H9 (cell line): ENCODE measurements at regions not wholly inside any gene's neighbourhood (a gene's known extent, or its start where the extent isn't known, plus 50 kb on each side); places are given as distances from the start of the nearest gene placed in this dataset.

Source experiments
- DNase-seq: peaks from one replicate; pipeline ENCODE4 v3.0.0-alpha.2; 2017
- H2AFZ ChIP-seq: one replicate; pipeline ENCODE4 v1.6.1; 2013; ENCODE audit warnings: mild to moderate bottlenecking, low read length, control low read depth, moderate library complexity
- H2AK5ac ChIP-seq: 2 replicates; pipeline ENCODE4 v1.6.1; 2013; ENCODE audit warnings: low read length, control low read depth, mixed read lengths; ENCODE audit not compliant: insufficient read length
- H2BK120ac ChIP-seq: one replicate; pipeline ENCODE4 v1.6.1; 2013; ENCODE audit warnings: low read depth, mild to moderate bottlenecking, low read length, control low read depth, inconsistent platforms; ENCODE audit not compliant: poor library complexity, severe bottlenecking
- H2BK12ac ChIP-seq: 2 replicates; pipeline ENCODE4 v1.6.1; 2013; ENCODE audit warnings: low read length, control low read depth, mixed read lengths, low read depth; ENCODE audit not compliant: insufficient read length
- H2BK15ac ChIP-seq: 2 replicates; pipeline ENCODE4 v1.6.1; 2013; ENCODE audit warnings: low read depth, low read length, control low read depth
- H2BK20ac ChIP-seq: one replicate; pipeline ENCODE4 v1.6.1; 2013; ENCODE audit warnings: low read depth, mild to moderate bottlenecking, low read length, control low read depth, inconsistent platforms; ENCODE audit not compliant: poor library complexity, severe bottlenecking
- H2BK5ac ChIP-seq: 2 replicates; pipeline ENCODE4 v1.6.1; 2013; ENCODE audit warnings: low read length, control low read depth, mixed read lengths; ENCODE audit not compliant: insufficient read length
- H3K14ac ChIP-seq: 2 replicates; pipeline ENCODE4 v1.6.1; 2013; ENCODE audit warnings: low read length, control low read depth; ENCODE audit not compliant: insufficient read depth
- H3K18ac ChIP-seq: 2 replicates; pipeline ENCODE4 v1.6.1; 2013; ENCODE audit warnings: low read depth, mild to moderate bottlenecking, mixed read lengths, low read length, control low read depth; ENCODE audit not compliant: insufficient read length
- H3K23ac ChIP-seq: 2 replicates; pipeline ENCODE4 v1.6.1; 2013; ENCODE audit warnings: low read length, control low read depth, mixed read lengths, low read depth; ENCODE audit not compliant: insufficient read length
- H3K23me2 ChIP-seq: 2 replicates; pipeline ENCODE4 v1.6.1; 2013; ENCODE audit warnings: low read depth, mild to moderate bottlenecking, mixed read lengths, low read length, control low read depth; ENCODE audit not compliant: insufficient read length, poor library complexity, severe bottlenecking
- H3K27ac ChIP-seq: 2 replicates; pipeline ENCODE4 v1.5.1; 2013; ENCODE audit warnings: low read length, control low read depth, mixed read lengths, low read depth; ENCODE audit not compliant: insufficient read length
- H3K27me3 ChIP-seq: 2 replicates; pipeline ENCODE4 v1.6.1; 2013; ENCODE audit warnings: low read length, control low read depth, inconsistent platforms; ENCODE audit not compliant: insufficient read depth
- H3K4ac ChIP-seq: 2 replicates; pipeline ENCODE4 v1.6.1; 2013; ENCODE audit warnings: low read depth, mild to moderate bottlenecking, control low read depth, inconsistent platforms, low read length, moderate library complexity
- H3K4me1 ChIP-seq: 2 replicates; pipeline ENCODE4 v1.6.1; 2013; ENCODE audit warnings: low read length, control low read depth, inconsistent platforms; ENCODE audit not compliant: insufficient read depth
- H3K4me2 ChIP-seq: 2 replicates; pipeline ENCODE4 v1.6.1; 2013; ENCODE audit warnings: low read length, control low read depth, mixed read lengths; ENCODE audit not compliant: insufficient read length, insufficient read depth
- H3K56ac ChIP-seq: 2 replicates; pipeline ENCODE4 v1.6.1; 2013; ENCODE audit warnings: low read depth, mild to moderate bottlenecking, mixed read lengths, low read length, control low read depth; ENCODE audit not compliant: insufficient read length
- H3K79me1 ChIP-seq: 2 replicates; pipeline ENCODE4 v1.6.1; 2013; ENCODE audit warnings: low read depth, mild to moderate bottlenecking, moderate library complexity, low read length, control low read depth, inconsistent platforms; ENCODE audit not compliant: insufficient read depth, poor library complexity, severe bottlenecking
- H3K79me2 ChIP-seq: 2 replicates; pipeline ENCODE4 v1.6.1; 2013; ENCODE audit warnings: low read length, control low read depth, inconsistent platforms; ENCODE audit not compliant: insufficient read depth
- H3K9ac ChIP-seq: 2 replicates; pipeline ENCODE4 v1.6.1; 2013; ENCODE audit warnings: low read length, control low read depth, mixed read lengths; ENCODE audit not compliant: insufficient read length; ENCODE audit errors: extremely low read depth
- H3K9me3 ChIP-seq: one replicate; pipeline ENCODE4 v1.6.1; 2013; ENCODE audit warnings: low read depth, low read length, inconsistent platforms; ENCODE audit not compliant: control insufficient read depth
- H3T11ph ChIP-seq: one replicate; pipeline ENCODE4 v1.6.1; 2013; ENCODE audit warnings: mild to moderate bottlenecking, low read length, control low read depth, inconsistent platforms
- H4K20me1 ChIP-seq: one replicate; pipeline ENCODE4 v1.6.1; 2013; ENCODE audit not compliant: control insufficient read depth, insufficient read length, insufficient read depth
- H4K5ac ChIP-seq: 2 replicates; pipeline ENCODE4 v1.6.1; 2013; ENCODE audit warnings: low read depth, mild to moderate bottlenecking, mixed read lengths, low read length, control low read depth; ENCODE audit not compliant: insufficient read length
- H4K8ac ChIP-seq: replicated peaks from 2 replicates; pipeline ENCODE4 v1.6.1; 2013; ENCODE audit warnings: low read length, control low read depth, mixed read lengths, low read depth; ENCODE audit not compliant: insufficient read length
- H4K91ac ChIP-seq: 2 replicates; pipeline ENCODE4 v1.6.1; 2013; ENCODE audit warnings: low read depth, mild to moderate bottlenecking, moderate library complexity, mixed read lengths, low read length, control low read depth; ENCODE audit not compliant: insufficient read length
- H3K27ac Mint-ChIP-seq, 3 experiments: 2 replicates in 2 of 3; 3 replicates in 1 of 3; pipeline ENCODE4 v1.8.0; 2020 to 2021; ENCODE audit warnings: mixed read lengths in 3 of 3, mild to moderate bottlenecking in 1 of 3, moderate library complexity in 1 of 3
- H3K27me3 Mint-ChIP-seq: 2 replicates; pipeline ENCODE4 v1.8.0; 2021; ENCODE audit warnings: low read depth, mild to moderate bottlenecking, moderate library complexity, mixed read lengths
- H3K36me3 Mint-ChIP-seq, 3 experiments: 2 replicates in 2 of 3; 3 replicates in 1 of 3; pipeline ENCODE4 v1.8.0; 2020 to 2021; ENCODE audit warnings: low read depth in 3 of 3, mixed read lengths in 3 of 3; ENCODE audit not compliant: insufficient read depth in 1 of 3
- H3K4me1 Mint-ChIP-seq, 2 experiments: 2 replicates each; pipeline ENCODE4 v1.8.0; 2020; ENCODE audit warnings: mixed read lengths in 2 of 2
- H3K4me3 Mint-ChIP-seq, 2 experiments: 2 replicates in 1 of 2; 3 replicates in 1 of 2; pipeline ENCODE4 v1.8.0; 2020 to 2021; ENCODE audit warnings: mild to moderate bottlenecking in 2 of 2, mixed read lengths in 2 of 2, moderate library complexity in 1 of 2
- H3K9me3 Mint-ChIP-seq, 2 experiments: 2 replicates in 1 of 2; 3 replicates in 1 of 2; pipeline ENCODE4 v1.8.0; 2020; ENCODE audit warnings: mild to moderate bottlenecking in 2 of 2, mixed read lengths in 2 of 2, moderate library complexity in 1 of 2
- WGBS: extraction: QIAGEN DNeasy Blood & Tissue Kit; methylation state at CpG from one replicate; pipeline ENCODE4 v1.1.7; 2013; ENCODE audit warnings: missing lambda C conversion rate, low lambda C conversion rate, mixed read lengths; ENCODE audit not compliant: insufficient read length; ENCODE audit errors: extremely low coverage; 5-methylcytosine and 5-hydroxymethylcytosine counted together
- TF ChIP-seq, protein P1 (sequence below): fragments of 200-600 bp; sonication (generic); conservative IDR thresholded peaks from 3 replicates; pipeline ENCODE4 v1.8.0; 2021; ENCODE audit warnings: antibody characterized with exemption, mild to moderate bottlenecking

GRCh38 chr6:167474725-167475124 lies 149.8 kb downstream of the TTLL2 start:
- H3K14ac ChIP-seq = no peak overlapping the region; the same call in 1 of the 2 replicates
- no peak overlapping the region for H3K27ac Mint-ChIP-seq

More at GRCh38 chr6:167474725-167475124, 149.8 kb downstream of the TTLL2 start:
- H2BK120ac ChIP-seq = no peak overlapping the region
- H3K4me2 ChIP-seq = no peak overlapping the region
- no peak overlapping the region for H3K27ac ChIP-seq
- no peak overlapping the region for H2BK12ac ChIP-seq
- no peaks in the 10 kb centered on the region for H4K20me1 ChIP-seq
- H4K91ac ChIP-seq = no peak overlapping the region
- Mint-ChIP-seq H3K36me3 (no peaks in the 10 kb centered on the region; a peak in 1 of 7 replicates), H3K9me3 (peaks cover 0 to 2% of the 10 kb centered on the region in 2 experiments; a peak in 3 of 5 replicates), H3K27me3 (peaks cover 21% of the 10 kb centered on the region), H3K4me3 (no peak overlapping the region), H3K4me1 (peaks cover 47 to 58% of the 10 kb centered on the region in 2 experiments)
- H2BK5ac ChIP-seq = no peak overlapping the region
- H4K5ac ChIP-seq = no peak overlapping the region
- H3K9me3 ChIP-seq = no peaks in the 10 kb centered on the region
- no peak overlapping the region for H3K18ac ChIP-seq
- no peak overlapping the region for H3K56ac ChIP-seq
- no peak overlapping the region for H3K4ac ChIP-seq
- H3K79me1 ChIP-seq = no peaks in the 10 kb centered on the region
- no peak overlapping the region for H2AK5ac ChIP-seq
- no peak for DNase-seq
- H3K79me2 ChIP-seq = peaks cover 2% of the 10 kb centered on the region; the same call in 1 of the 2 replicates
- peaks cover 11% of the 10 kb centered on the region; the same call in 1 of the 2 replicates for H3K4me1 ChIP-seq
- TF ChIP-seq, protein P1, sequence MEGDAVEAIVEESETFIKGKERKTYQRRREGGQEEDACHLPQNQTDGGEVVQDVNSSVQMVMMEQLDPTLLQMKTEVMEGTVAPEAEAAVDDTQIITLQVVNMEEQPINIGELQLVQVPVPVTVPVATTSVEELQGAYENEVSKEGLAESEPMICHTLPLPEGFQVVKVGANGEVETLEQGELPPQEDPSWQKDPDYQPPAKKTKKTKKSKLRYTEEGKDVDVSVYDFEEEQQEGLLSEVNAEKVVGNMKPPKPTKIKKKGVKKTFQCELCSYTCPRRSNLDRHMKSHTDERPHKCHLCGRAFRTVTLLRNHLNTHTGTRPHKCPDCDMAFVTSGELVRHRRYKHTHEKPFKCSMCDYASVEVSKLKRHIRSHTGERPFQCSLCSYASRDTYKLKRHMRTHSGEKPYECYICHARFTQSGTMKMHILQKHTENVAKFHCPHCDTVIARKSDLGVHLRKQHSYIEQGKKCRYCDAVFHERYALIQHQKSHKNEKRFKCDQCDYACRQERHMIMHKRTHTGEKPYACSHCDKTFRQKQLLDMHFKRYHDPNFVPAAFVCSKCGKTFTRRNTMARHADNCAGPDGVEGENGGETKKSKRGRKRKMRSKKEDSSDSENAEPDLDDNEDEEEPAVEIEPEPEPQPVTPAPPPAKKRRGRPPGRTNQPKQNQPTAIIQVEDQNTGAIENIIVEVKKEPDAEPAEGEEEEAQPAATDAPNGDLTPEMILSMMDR = no peak
- no peak overlapping the region for H2BK15ac ChIP-seq
- no peak overlapping the region for H3K23ac ChIP-seq
- H2BK20ac ChIP-seq = no peak overlapping the region
- H3K9ac ChIP-seq = no peak overlapping the region
- H3K23me2 ChIP-seq = no peaks in the 10 kb centered on the region
- no peaks in the 10 kb centered on the region for H3K27me3 ChIP-seq
- no peak overlapping the region for H2AFZ ChIP-seq
- WGBS = no CpG with 5 or more reads among the region's 3 CpGs
- H4K8ac ChIP-seq = no peak overlapping the region
- H3T11ph ChIP-seq = no peak overlapping the region
